SH-SY5Y (cell line): ENCODE measurements at regions not wholly inside any gene's neighbourhood (a gene's known extent, or its start where the extent isn't known, plus 50 kb on each side); places are given as distances from the start of the nearest gene placed in this dataset.

ENCODE experiments used
- GATA2 ChIP-seq: IDR thresholded peaks from 2 replicates; pipeline ENCODE4 v1.6.1; 2011; ENCODE audit warnings: mild to moderate bottlenecking, low read depth, low read length
- GATA3 ChIP-seq: IDR thresholded peaks from 2 replicates; pipeline ENCODE4 v1.6.1; 2011; ENCODE audit warnings: low read depth, mild to moderate bottlenecking, low read length, moderate library complexity

- TF ChIP-seq GATA3 (no peak), GATA2 (no peak)
Measured at GRCh38 chr1:239212811-239213220, 173.6 kb upstream of the CHRM3 start.
